HG02610 (cell line): ENCODE measurements at regions not wholly inside any gene's neighbourhood (a gene's known extent, or its start where the extent isn't known, plus 50 kb on each side); places are given as distances from the start of the nearest gene placed in this dataset.

Experiments
- ATAC-seq: cut with Tn5 transposase; IDR thresholded peaks from one replicate; pipeline ENCODE4 v1.9.1; 2021; ENCODE audit warnings: mild to moderate bottlenecking, moderate library complexity; ENCODE audit not compliant: unreplicated experiment

- ATAC-seq = no peak
Observed at GRCh38 chr14:97283841-97284240, 486.7 kb downstream of the VRK1 start.

- ATAC-seq = no peak
Observed at GRCh38 chr14:97287956-97288355, 490.8 kb downstream of the VRK1 start.

- no peak for ATAC-seq
Observed at GRCh38 chr14:97290065-97290464, 492.9 kb downstream of the VRK1 start.

GRCh38 chr14:97290977-97291376, 493.8 kb downstream of the VRK1 start:
- no peak for ATAC-seq

- ATAC-seq = no peak
Observed at GRCh38 chr14:97293659-97294058, 496.5 kb downstream of the VRK1 start.

- ATAC-seq = no peak
Observed at GRCh38 chr14:97295108-97295710, 498.0 kb downstream of the VRK1 start.

- ATAC-seq = no peak
Observed at GRCh38 chr14:97296176-97296575, 499.0 kb downstream of the VRK1 start.

GRCh38 chr14:97297100-97297499, 499.9 kb downstream of the VRK1 start:
- no peak for ATAC-seq

GRCh38 chr14:97298331-97298730, 501.1 kb downstream of the VRK1 start:
- ATAC-seq = no peak

- no peak for ATAC-seq
Observed at GRCh38 chr14:97298736-97299135, 501.6 kb downstream of the VRK1 start.

- ATAC-seq = no peak
Observed at GRCh38 chr14:97299661-97300060, 502.5 kb downstream of the VRK1 start.

- ATAC-seq = no peak
Observed at GRCh38 chr14:97301931-97302559, 504.9 kb downstream of the VRK1 start.

GRCh38 chr14:97306133-97306759, 509.1 kb downstream of the VRK1 start:
- ATAC-seq = no peak

GRCh38 chr14:97306760-97307246, 509.6 kb downstream of the VRK1 start:
- ATAC-seq = no peak

- no peak for ATAC-seq
Observed at GRCh38 chr14:97311411-97311810, 514.2 kb downstream of the VRK1 start.

GRCh38 chr14:97312910-97313309, 515.7 kb downstream of the VRK1 start:
- ATAC-seq = no peak

- ATAC-seq = no peak
Observed at GRCh38 chr14:97315790-97316189, 518.6 kb downstream of the VRK1 start.

GRCh38 chr14:97318380-97318779, 521.2 kb downstream of the VRK1 start:
- ATAC-seq = no peak

- ATAC-seq = no peak
Observed at GRCh38 chr14:97319691-97320090, 522.5 kb downstream of the VRK1 start.

GRCh38 chr14:97328743-97329142, 531.6 kb downstream of the VRK1 start:
- no peak for ATAC-seq

- ATAC-seq = no peak
Observed at GRCh38 chr14:97329701-97330100, 532.5 kb downstream of the VRK1 start.

GRCh38 chr14:97331058-97331457, 533.9 kb downstream of the VRK1 start:
- no peak for ATAC-seq
